Liver (tissue), 7 donors: ENCODE measurements at regions not wholly inside any gene's neighbourhood (a gene's known extent, or its start where the extent isn't known, plus 50 kb on each side); places are given as distances from the start of the nearest gene placed in this dataset.

Experiments used
- DNase-seq: peaks from one replicate; pipeline ENCODE4 v3.0.0-alpha.2; 2017; ENCODE audit warnings: low spot score
- H3K27ac ChIP-seq, 2 donors: one replicate each; pipeline ENCODE4 v1.7.0; 2013; ENCODE audit warnings: inconsistent platforms in 2 of 2, low read length in 2 of 2, control low read depth in 1 of 2, low read depth in 1 of 2, mild to moderate bottlenecking in 1 of 2
- H3K27me3 ChIP-seq, 4 donors: one replicate each; pipeline versions ENCODE4 v1.6.1 to v1.7.0; 2013; ENCODE audit warnings: low read length in 3 of 4, inconsistent platforms in 1 of 4, mild to moderate bottlenecking in 1 of 4, moderate library complexity in 1 of 4; ENCODE audit not compliant: control insufficient read depth in 4 of 4, insufficient read depth in 4 of 4
- H3K36me3 ChIP-seq, 4 donors: one replicate each; pipeline versions ENCODE4 v1.6.1 to v1.7.0; 2013; ENCODE audit warnings: low read length in 3 of 4, mild to moderate bottlenecking in 3 of 4, low read depth in 1 of 4, moderate library complexity in 1 of 4; ENCODE audit not compliant: control insufficient read depth in 4 of 4, insufficient read depth in 3 of 4
- H3K4me1 ChIP-seq, 4 donors: one replicate each; pipeline versions ENCODE4 v1.6.1 to v1.7.0; 2013; ENCODE audit warnings: low read length in 3 of 4, mild to moderate bottlenecking in 3 of 4, moderate library complexity in 1 of 4; ENCODE audit not compliant: control insufficient read depth in 4 of 4, insufficient read depth in 4 of 4
- H3K4me3 ChIP-seq, 3 donors: one replicate each; pipeline versions ENCODE4 v1.6.1 to v1.7.0; 2013; ENCODE audit warnings: low read length in 3 of 3, control low read depth in 1 of 3, low read depth in 1 of 3, mild to moderate bottlenecking in 1 of 3
- H3K9ac ChIP-seq, 2 donors: one replicate each; pipeline ENCODE4 v1.7.0; 2013; ENCODE audit warnings: low read length in 2 of 2, mild to moderate bottlenecking in 2 of 2, moderate library complexity in 2 of 2, control low read depth in 1 of 2, low read depth in 1 of 2
- H3K9me3 ChIP-seq, 4 donors: one replicate each; pipeline versions ENCODE4 v1.6.1 to v1.7.0; 2013; ENCODE audit warnings: low read length in 3 of 4; ENCODE audit not compliant: control insufficient read depth in 4 of 4
- EGR1 ChIP-seq, 2 donors: IDR thresholded peaks; 2 replicates each; pipeline ENCODE4 v1.6.1; 2016 to 2018; ENCODE audit warnings: antibody characterized with exemption in 2 of 2, low read depth in 2 of 2
- FOXA2 ChIP-seq: IDR thresholded peaks from 2 replicates; pipeline ENCODE4 v1.6.1; 2016; ENCODE audit warnings: antibody characterized with exemption
- GABPA ChIP-seq, 2 donors: IDR thresholded peaks in 1 of 2; conservative IDR thresholded peaks in 1 of 2; 2 replicates each; pipeline ENCODE4 v1.6.1; 2016; ENCODE audit warnings: antibody characterized with exemption in 2 of 2, mild to moderate bottlenecking in 1 of 2, moderate library complexity in 1 of 2
- HNF4A ChIP-seq, 2 donors: conservative IDR thresholded peaks; 2 replicates each; pipeline ENCODE4 v1.6.1; 2016; ENCODE audit warnings: antibody characterized with exemption in 2 of 2, mild to moderate bottlenecking in 2 of 2
- HNF4G ChIP-seq: IDR thresholded peaks from 2 replicates; pipeline ENCODE4 v1.6.1; 2016; ENCODE audit warnings: antibody characterized with exemption
- JUND ChIP-seq, 2 donors: IDR thresholded peaks; 2 replicates each; pipeline ENCODE4 v1.6.1; 2016; ENCODE audit warnings: antibody characterized with exemption in 2 of 2
- NR2F2 ChIP-seq: IDR thresholded peaks from 2 replicates; pipeline ENCODE4 v1.6.1; 2016; ENCODE audit warnings: antibody characterized with exemption
- RAD21 ChIP-seq, 2 donors: IDR thresholded peaks; 2 replicates each; pipeline ENCODE4 v1.6.1; 2016; ENCODE audit warnings: antibody characterized with exemption in 2 of 2, mild to moderate bottlenecking in 2 of 2
- SP1 ChIP-seq: IDR thresholded peaks from 2 replicates; pipeline ENCODE4 v1.6.1; 2018; ENCODE audit warnings: antibody characterized with exemption, mild to moderate bottlenecking
- TAF1 ChIP-seq: conservative IDR thresholded peaks from 2 replicates; pipeline ENCODE4 v1.6.1; 2016; ENCODE audit warnings: antibody characterized with exemption, mild to moderate bottlenecking
- YY1 ChIP-seq: IDR thresholded peaks from 2 replicates; pipeline ENCODE4 v1.6.1; 2016; ENCODE audit warnings: antibody characterized with exemption, mild to moderate bottlenecking
- ZBTB33 ChIP-seq: IDR thresholded peaks from 2 replicates; pipeline ENCODE4 v1.6.1; 2016; ENCODE audit warnings: antibody characterized with exemption
- WGBS: extraction: QIAGEN DNeasy Blood & Tissue Kit; methylation state at CpG from one replicate; pipeline ENCODE4 v1.1.7; 2013; 5-methylcytosine and 5-hydroxymethylcytosine counted together
- TF ChIP-seq, protein P1 (sequence below): IDR thresholded peaks from 2 replicates; pipeline ENCODE4 v1.6.1; 2016; ENCODE audit warnings: antibody characterized with exemption, mild to moderate bottlenecking
- TF ChIP-seq, protein P2 (sequence below): IDR thresholded peaks from 2 replicates; pipeline ENCODE4 v1.6.1; 2016; ENCODE audit warnings: antibody characterized with exemption
- TF ChIP-seq, protein P3 (sequence below): IDR thresholded peaks from 2 replicates; pipeline ENCODE4 v1.6.1; 2016; ENCODE audit warnings: antibody characterized with exemption
- donor health status: healthy.
- donor health status: healthy.
- donor health status: healthy.
- donor health status: healthy.

DNA sequence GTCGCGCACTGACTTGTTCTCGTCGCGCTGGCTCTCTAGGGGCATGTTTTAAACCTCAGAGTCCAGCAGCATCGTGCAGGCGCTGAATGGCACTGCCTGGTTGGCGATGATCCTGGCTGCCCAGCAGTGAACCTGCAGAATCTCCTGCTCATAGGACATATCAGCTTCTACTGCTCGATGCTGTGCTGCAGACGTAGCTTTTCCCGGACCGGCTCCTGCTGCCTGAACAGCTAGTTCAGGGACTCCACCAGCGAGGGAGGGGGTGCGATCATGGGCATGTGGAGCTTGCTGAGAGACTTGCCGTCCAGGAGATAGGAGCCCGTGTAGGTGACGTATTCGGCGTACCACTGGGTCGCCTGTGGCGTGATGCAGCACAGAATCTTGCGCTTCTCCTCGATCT, 890.0 kb upstream of the LRRTM1 start:
- Histone ChIP-seq H3K27ac (no peak overlapping the region), H3K9me3 (peaks cover 0 to 5% (median 4%) of the 10 kb centered on the region in 4 donors), H3K4me3 (no peak overlapping the region), H3K27me3 (no peaks in the 10 kb centered on the region), H3K36me3 (no peaks in the 10 kb centered on the region), H3K4me1 (no peaks in the 10 kb centered on the region), H3K9ac (no peak overlapping the region)
- no peak for TF ChIP-seq YY1
- DNase-seq: no peak
- 94% methylated on average over 23 of the region's 23 CpGs for WGBS

- no peak for TF ChIP-seq SP1
- no peak for TF ChIP-seq NR2F2
- no peak for TF ChIP-seq FOXA2
- TF ChIP-seq, protein P1, sequence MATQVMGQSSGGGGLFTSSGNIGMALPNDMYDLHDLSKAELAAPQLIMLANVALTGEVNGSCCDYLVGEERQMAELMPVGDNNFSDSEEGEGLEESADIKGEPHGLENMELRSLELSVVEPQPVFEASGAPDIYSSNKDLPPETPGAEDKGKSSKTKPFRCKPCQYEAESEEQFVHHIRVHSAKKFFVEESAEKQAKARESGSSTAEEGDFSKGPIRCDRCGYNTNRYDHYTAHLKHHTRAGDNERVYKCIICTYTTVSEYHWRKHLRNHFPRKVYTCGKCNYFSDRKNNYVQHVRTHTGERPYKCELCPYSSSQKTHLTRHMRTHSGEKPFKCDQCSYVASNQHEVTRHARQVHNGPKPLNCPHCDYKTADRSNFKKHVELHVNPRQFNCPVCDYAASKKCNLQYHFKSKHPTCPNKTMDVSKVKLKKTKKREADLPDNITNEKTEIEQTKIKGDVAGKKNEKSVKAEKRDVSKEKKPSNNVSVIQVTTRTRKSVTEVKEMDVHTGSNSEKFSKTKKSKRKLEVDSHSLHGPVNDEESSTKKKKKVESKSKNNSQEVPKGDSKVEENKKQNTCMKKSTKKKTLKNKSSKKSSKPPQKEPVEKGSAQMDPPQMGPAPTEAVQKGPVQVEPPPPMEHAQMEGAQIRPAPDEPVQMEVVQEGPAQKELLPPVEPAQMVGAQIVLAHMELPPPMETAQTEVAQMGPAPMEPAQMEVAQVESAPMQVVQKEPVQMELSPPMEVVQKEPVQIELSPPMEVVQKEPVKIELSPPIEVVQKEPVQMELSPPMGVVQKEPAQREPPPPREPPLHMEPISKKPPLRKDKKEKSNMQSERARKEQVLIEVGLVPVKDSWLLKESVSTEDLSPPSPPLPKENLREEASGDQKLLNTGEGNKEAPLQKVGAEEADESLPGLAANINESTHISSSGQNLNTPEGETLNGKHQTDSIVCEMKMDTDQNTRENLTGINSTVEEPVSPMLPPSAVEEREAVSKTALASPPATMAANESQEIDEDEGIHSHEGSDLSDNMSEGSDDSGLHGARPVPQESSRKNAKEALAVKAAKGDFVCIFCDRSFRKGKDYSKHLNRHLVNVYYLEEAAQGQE: no peak
- no peak for TF ChIP-seq JUND (IDR thresholded peaks at IDR 0.05)
- H3K9me3 ChIP-seq: peaks cover 0 to 5% (median 4%) of the 10 kb centered on the region in 4 donors
- 92% methylated on average over 30 of the region's 30 CpGs for WGBS
Observed at GRCh38 chr2:81194176-81194575, 889.6 kb upstream of the LRRTM1 start.

GRCh38 chr2:81181845-81182244, 877.3 kb upstream of the LRRTM1 start:
- H3K4me3 ChIP-seq: no peak overlapping the region
- no peaks in the 10 kb centered on the region for H3K27me3 ChIP-seq
- H3K9me3 ChIP-seq: no peaks in the 10 kb centered on the region
- H3K27ac ChIP-seq: no peak overlapping the region
- H3K36me3 ChIP-seq: no peaks in the 10 kb centered on the region
- H3K9ac ChIP-seq: no peak overlapping the region
- TF ChIP-seq, protein P2, sequence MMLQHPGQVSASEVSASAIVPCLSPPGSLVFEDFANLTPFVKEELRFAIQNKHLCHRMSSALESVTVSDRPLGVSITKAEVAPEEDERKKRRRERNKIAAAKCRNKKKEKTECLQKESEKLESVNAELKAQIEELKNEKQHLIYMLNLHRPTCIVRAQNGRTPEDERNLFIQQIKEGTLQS: no peak
- no peak for TF ChIP-seq FOXA2
- no peak for TF ChIP-seq YY1
- no peak for TF ChIP-seq EGR1 (IDR thresholded peaks at IDR 0.05; ENCODE audit: low read depth in 2 of 2)
- no peak for TF ChIP-seq HNF4G
- TF ChIP-seq RAD21 (IDR thresholded peaks at IDR 0.05): no peak
- no peak for TF ChIP-seq GABPA (IDR thresholded peaks at IDR 0.05 in 1 of 2, conservative IDR thresholded peaks at IDR 0.05 in 1 of 2)
- no peaks in the 10 kb centered on the region for H3K4me1 ChIP-seq
- DNase-seq: no peak

More at GRCh38 chr2:81194176-81194575, 889.6 kb upstream of the LRRTM1 start:
- H3K36me3 ChIP-seq: no peaks in the 10 kb centered on the region
- H3K4me3 ChIP-seq: no peak overlapping the region
- H3K27me3 ChIP-seq: no peaks in the 10 kb centered on the region
- no peak overlapping the region for H3K27ac ChIP-seq
- no peak for DNase-seq
- H3K9ac ChIP-seq: no peak overlapping the region
- H3K4me1 ChIP-seq: no peaks in the 10 kb centered on the region

GRCh38 chr2:81171447-81171846, 866.9 kb upstream of the LRRTM1 start:
- H3K27ac ChIP-seq: no peak overlapping the region
- DNase-seq: no peak
- no peaks in the 10 kb centered on the region for H3K27me3 ChIP-seq
- H3K36me3 ChIP-seq: no peaks in the 10 kb centered on the region
- no peaks in the 10 kb centered on the region for H3K4me1 ChIP-seq
- no peak overlapping the region for H3K9ac ChIP-seq
- H3K9me3 ChIP-seq: no peaks in the 10 kb centered on the region
- WGBS: 74% methylated on average over 2 of the region's 2 CpGs
- H3K4me3 ChIP-seq: no peak overlapping the region
- TF ChIP-seq HNF4G (no peak), ZBTB33 (no peak), JUND (IDR thresholded peaks at IDR 0.05) (no peak), TAF1 (no peak), EGR1 (IDR thresholded peaks at IDR 0.05; ENCODE audit: low read depth in 2 of 2) (no peak), HNF4A (conservative IDR thresholded peaks at IDR 0.05) (no peak)
- TF ChIP-seq, protein P3, sequence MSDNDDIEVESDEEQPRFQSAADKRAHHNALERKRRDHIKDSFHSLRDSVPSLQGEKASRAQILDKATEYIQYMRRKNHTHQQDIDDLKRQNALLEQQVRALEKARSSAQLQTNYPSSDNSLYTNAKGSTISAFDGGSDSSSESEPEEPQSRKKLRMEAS: no peak
- TF ChIP-seq, protein P1: no peak
